Astrocyte of the spinal cord (primary cell): ENCODE measurements at regions not wholly inside any gene's neighbourhood (a gene's known extent, or its start where the extent isn't known, plus 50 kb on each side); places are given as distances from the start of the nearest gene placed in this dataset.
"Not testable (repeated sequence)": the region's sequence is repeated elsewhere in the genome, so short reads cannot be mapped to it uniquely, and the experiment has no call there.

Experiments used
- DNase-seq: peaks from one replicate; pipeline ENCODE4 v3.0.0; 2011; ENCODE audit warnings: low read depth, low spot score
- H3K4me3 ChIP-seq: 2 replicates; pipeline ENCODE4 v1.5.1; 2011; ENCODE audit warnings: low read depth, mild to moderate bottlenecking, low read length, moderate library complexity
- CTCF ChIP-seq: IDR thresholded peaks from 2 replicates; pipeline ENCODE4 v1.5.1; 2012; ENCODE audit warnings: low read depth, mild to moderate bottlenecking, low read length, inconsistent platforms
- in situ Hi-C: cut with HindIII; loops from 2 replicates; pipeline ENCODE4 v1.10.0; 2017; ENCODE audit warnings: low sequenced_read_pairs

GRCh38 chr12:84463741-84464495 lies 448.7 kb downstream of the SLC6A15 start:
- peak; percentile 6 for DNase-seq
- in situ Hi-C loops, result no loop called here
- no peak for TF ChIP-seq CTCF
- no peak overlapping the region for H3K4me3 ChIP-seq

- DNase-seq, result no peak
- in situ Hi-C loops, result no loop called here
- no peak for TF ChIP-seq CTCF
- no peak overlapping the region for H3K4me3 ChIP-seq
Observed at GRCh38 chr12:84455598-84455997, 457.0 kb downstream of the SLC6A15 start.

- H3K4me3 ChIP-seq, in situ Hi-C loops, DNase-seq: not testable (repeated sequence)
Observed at GRCh38 chr12:84446478-84446877, 466.1 kb downstream of the SLC6A15 start.

GRCh38 chr12:84436134-84436533 lies 476.5 kb downstream of the SLC6A15 start:
- no peak overlapping the region for H3K4me3 ChIP-seq
- no peak for DNase-seq
- no peak for TF ChIP-seq CTCF
- in situ Hi-C loops, result no loop called here

- in situ Hi-C loops, result no loop called here
- TF ChIP-seq CTCF, result no peak
- H3K4me3 ChIP-seq, result no peak overlapping the region
- no peak for DNase-seq
Observed at GRCh38 chr12:84435682-84436081, 476.9 kb downstream of the SLC6A15 start.

GRCh38 chr12:84422340-84422739 lies 490.3 kb downstream of the SLC6A15 start:
- no peak for DNase-seq
- in situ Hi-C loops, result no loop called here
- TF ChIP-seq CTCF, result no peak
- no peak overlapping the region for H3K4me3 ChIP-seq

- DNase-seq, result no peak
- no peak for TF ChIP-seq CTCF
- in situ Hi-C loops, result no loop called here
- H3K4me3 ChIP-seq, result no peak overlapping the region
Observed at GRCh38 chr12:84421103-84421502, 491.5 kb downstream of the SLC6A15 start.
